ENCODE measurements at regions not wholly inside any gene's neighbourhood (a gene's known extent, or its start where the extent isn't known, plus 50 kb on each side); places are given as distances from the start of the nearest gene placed in this dataset.
A peak's percentile ranks its signal among the peaks of the same experiment; 100 is the strongest.

DNA sequence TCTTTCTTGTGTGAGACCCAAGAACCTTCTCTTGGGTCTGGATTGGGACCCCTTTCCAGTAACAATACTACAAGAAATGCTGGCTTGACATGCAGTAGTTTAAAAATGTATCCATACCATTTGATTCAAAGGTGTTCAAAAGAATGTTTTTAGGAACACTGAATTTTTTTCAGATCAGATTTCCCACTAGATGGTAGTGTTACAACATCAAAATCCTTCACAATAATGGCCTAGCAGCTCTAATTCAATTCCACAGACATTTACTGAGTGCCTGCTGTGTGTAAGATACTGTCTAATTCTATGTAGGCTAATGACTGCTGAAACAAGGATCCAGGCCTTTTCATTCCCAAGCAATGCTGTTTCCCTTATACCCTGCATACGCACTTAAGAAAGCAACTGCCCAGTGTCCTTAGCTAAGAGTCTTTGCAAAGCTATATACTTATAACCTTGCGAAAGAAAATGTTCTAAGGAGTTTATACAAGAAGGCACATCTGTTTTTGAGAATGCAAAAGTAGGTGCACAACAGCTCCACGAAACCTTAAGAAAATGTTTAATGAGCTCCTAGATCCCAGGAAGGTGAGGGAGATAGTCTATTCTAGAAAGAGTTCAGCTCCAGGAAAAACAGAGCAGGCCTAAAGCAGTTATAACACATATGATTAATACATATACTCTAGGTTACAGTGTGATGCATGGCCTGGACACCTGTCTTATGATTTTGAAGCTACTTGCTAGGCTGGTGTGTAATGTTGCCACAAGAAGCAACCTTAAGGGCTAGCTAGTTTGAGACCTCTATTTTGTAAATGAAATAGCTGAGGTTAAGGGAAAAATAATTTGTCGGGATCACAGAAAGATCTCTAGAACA lies 50.9 kb upstream of the PKP2 start:
- no peak overlapping the region for H3K27ac ChIP-seq
- TF ChIP-seq, protein P1, sequence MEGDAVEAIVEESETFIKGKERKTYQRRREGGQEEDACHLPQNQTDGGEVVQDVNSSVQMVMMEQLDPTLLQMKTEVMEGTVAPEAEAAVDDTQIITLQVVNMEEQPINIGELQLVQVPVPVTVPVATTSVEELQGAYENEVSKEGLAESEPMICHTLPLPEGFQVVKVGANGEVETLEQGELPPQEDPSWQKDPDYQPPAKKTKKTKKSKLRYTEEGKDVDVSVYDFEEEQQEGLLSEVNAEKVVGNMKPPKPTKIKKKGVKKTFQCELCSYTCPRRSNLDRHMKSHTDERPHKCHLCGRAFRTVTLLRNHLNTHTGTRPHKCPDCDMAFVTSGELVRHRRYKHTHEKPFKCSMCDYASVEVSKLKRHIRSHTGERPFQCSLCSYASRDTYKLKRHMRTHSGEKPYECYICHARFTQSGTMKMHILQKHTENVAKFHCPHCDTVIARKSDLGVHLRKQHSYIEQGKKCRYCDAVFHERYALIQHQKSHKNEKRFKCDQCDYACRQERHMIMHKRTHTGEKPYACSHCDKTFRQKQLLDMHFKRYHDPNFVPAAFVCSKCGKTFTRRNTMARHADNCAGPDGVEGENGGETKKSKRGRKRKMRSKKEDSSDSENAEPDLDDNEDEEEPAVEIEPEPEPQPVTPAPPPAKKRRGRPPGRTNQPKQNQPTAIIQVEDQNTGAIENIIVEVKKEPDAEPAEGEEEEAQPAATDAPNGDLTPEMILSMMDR (IDR thresholded peaks at IDR 0.05) = peak in 1 of 4 experiments; percentile 34
- no peak for TF ChIP-seq POLR2AphosphoS5 (IDR thresholded peaks at IDR 0.05)
- WGBS, 2 donors = 91 to 93% methylated on average over 4 of the region's 4 CpGs
- H3K4me1 ChIP-seq = no peaks in the 10 kb centered on the region
- DNase-seq = no peak
- H3K9me3 ChIP-seq = no peaks in the 10 kb centered on the region
- intact Hi-C loops (cut with DNase I) = no loop called here
- H3K36me3 ChIP-seq = no peaks in the 10 kb centered on the region
- no peak overlapping the region for H3K4me3 ChIP-seq
- H3K27me3 ChIP-seq = no peaks in the 10 kb centered on the region

DNA sequence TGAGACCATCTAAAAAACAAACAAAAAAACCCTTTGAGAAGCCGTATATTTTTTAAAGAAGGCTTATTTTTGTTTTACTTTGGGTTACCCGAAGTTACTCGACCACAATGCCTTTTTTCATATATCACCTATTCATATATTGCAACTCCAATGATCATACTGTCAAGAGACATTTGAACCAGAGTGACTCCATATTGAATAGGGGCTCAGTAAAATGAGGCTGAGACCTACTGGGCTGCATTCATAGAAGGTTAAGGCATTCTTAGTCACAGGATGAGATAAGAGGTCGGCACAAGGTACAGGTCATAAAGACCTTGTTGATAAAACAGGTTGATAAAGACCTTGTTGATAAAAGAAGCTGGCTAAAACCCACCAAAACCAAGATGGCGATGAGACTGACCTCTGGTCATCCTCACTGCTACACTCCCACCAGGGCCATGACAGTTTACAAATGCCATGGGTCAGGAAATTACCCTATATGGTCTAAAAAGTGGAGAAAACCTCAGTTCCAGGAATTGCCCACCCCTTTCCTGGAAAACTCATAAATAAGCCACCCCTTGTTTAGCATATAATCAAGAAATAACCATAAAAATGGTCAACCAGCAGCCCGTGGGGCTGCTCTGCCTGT lies 50.0 kb upstream of the PKP2 start:
- no peak for DNase-seq
- no peaks in the 10 kb centered on the region for H3K4me1 ChIP-seq
- no peaks in the 10 kb centered on the region for H3K36me3 ChIP-seq
- intact Hi-C loops (cut with DNase I) = no loop called here
- H3K9me3 ChIP-seq = no peaks in the 10 kb centered on the region
- TF ChIP-seq POLR2A (IDR thresholded peaks at IDR 0.05) (no peak), EP300 (IDR thresholded peaks at IDR 0.05) (no peak), POLR2AphosphoS5 (IDR thresholded peaks at IDR 0.05) (no peak)
- TF ChIP-seq, protein P1 (IDR thresholded peaks at IDR 0.05) = no peak
- WGBS, 2 donors = 61 to 71% methylated on average over 6 of the region's 6 CpGs
- no peaks in the 10 kb centered on the region for H3K27me3 ChIP-seq
- no peak overlapping the region for H3K4me3 ChIP-seq
- no peak overlapping the region for H3K27ac ChIP-seq

All from sigmoid colon (tissue), 6 donors.